ENCODE measurements at regions not wholly inside any gene's neighbourhood (a gene's known extent, or its start where the extent isn't known, plus 50 kb on each side); places are given as distances from the start of the nearest gene placed in this dataset.

DNA sequence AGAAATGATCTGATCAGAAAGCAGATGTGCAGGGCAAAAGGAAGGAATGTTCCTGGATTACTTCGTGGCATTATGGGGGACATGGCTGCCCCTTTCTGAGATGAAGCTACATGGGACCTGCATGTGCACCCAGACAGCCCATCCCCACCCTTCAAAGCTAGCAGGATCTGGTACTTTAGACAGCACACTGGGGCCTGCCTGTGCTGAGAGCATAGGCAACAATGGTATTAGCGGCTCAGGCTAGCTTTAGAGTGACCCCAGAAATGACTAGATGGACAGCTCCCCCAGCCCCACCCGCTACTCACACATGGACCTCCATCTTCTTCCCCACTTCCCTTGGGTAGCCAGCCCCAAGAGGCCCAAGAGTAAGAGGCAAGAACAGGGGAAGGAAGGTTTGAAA lies 61.5 kb upstream of the NFE2L2 start:
- TF ChIP-seq FOXM1 (IDR thresholded peaks at IDR 0.05; ENCODE audit: borderline replicate concordance) (no peak), ARNT (IDR thresholded peaks at IDR 0.05) (no peak), NFRKB (IDR thresholded peaks at IDR 0.05) (no peak), FOXA1 (IDR thresholded peaks at IDR 0.05) (no peak), ZNF384 (IDR thresholded peaks at IDR 0.05) (no peak), BHLHE40 (IDR thresholded peaks at IDR 0.05; ENCODE audit: borderline replicate concordance) (no peak), TARDBP (IDR thresholded peaks at IDR 0.05) (no peak), SP1 (IDR thresholded peaks at IDR 0.05) (no peak), ELF4 (IDR thresholded peaks at IDR 0.05) (no peak), LEF1 (IDR thresholded peaks at IDR 0.05; ENCODE audit: borderline replicate concordance) (no peak), SUZ12 (IDR thresholded peaks at IDR 0.05) (no peak), FOXK2 (IDR thresholded peaks at IDR 0.05) (no peak), L3MBTL2 (conservative IDR thresholded peaks at IDR 0.05) (no peak), HDGF (IDR thresholded peaks at IDR 0.05; ENCODE audit: borderline replicate concordance) (no peak)

Data from HEK293T (cell line).